HG03575 (cell line): ENCODE measurements at regions not wholly inside any gene's neighbourhood (a gene's known extent, or its start where the extent isn't known, plus 50 kb on each side); places are given as distances from the start of the nearest gene placed in this dataset.

ENCODE experiments used
- ATAC-seq: cut with Tn5 transposase; IDR thresholded peaks from one replicate; pipeline ENCODE4 v1.9.1; 2021; ENCODE audit not compliant: unreplicated experiment, insufficient number of reproducible peaks, low FRiP score; ENCODE audit errors: extremely low read depth

DNA sequence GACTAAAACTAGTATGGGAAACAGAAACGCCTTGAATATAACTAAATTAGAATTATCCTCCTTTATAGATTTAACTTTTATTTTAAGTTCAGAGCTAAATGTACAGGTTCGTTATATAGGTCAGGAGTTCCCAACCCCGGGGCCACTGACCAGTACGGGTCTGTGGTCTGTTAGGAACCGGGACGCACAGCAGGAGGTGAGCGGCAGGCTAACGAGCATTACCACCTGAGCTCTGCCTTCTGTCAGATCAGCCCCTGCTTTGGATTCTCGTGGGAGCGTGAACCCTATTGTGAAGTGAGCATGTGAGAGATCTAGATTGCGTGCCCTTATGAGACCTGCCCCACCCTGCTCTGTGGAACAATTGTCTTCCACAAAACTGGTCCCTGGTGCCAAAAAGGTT lies 51.0 kb downstream of the FAT4 start:
- no peak for ATAC-seq

DNA sequence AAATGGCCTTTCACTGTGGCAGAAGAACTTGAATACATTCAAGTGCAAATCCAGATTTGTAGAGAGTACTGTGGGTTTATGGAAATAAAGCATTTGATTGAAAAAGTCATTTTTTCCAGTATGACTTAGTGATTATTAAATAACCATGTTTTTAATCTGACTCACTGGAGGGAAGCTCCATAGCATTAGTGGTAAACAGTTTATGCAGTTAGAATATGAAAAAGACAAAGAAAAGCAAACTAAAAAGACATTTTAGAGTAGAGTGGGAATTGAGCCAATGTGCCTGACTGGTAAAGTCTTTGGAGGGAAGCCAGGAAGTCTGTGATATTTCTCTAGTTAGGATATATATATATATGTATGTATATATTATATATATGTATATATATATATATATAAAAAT lies 53.4 kb downstream of the FAT4 start:
- no peak for ATAC-seq

DNA sequence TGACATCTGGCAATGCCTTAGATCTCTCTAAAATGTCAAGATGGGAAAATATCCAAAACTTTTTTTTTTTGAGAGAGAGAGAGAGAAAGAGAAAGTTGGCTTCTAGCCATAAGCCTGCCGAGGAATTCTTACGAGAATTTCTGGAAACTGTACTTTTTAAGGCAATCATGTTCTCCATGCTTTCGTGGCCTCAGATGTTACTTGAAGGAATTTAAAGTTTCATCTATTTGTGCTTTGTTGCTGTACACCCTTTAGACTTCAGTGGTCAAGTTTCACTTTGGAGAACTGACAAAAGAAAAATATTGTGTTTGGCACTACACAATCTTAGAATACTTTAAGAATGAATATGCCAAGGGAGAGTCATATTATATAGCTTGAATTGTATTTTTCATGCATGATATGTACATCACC lies 53.9 kb downstream of the FAT4 start:
- no peak for ATAC-seq

DNA sequence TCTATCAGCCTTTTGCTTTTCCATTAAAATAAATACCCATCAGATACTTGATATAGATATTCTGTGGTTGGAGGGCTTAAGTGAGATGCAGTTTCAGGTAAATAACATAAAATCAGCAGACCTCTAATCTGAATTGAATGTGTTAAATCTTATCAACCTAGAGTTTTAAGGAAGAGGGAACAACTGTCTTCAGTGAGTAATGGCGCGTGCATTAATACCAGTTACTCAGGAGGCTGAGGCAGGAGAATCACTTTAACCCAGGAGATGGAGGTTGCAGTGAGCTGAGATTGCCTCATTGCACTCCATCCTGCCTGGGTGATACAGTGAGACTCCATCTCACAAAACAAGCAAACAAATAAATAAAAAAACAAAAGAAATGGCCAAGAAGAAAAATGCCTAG lies 54.3 kb downstream of the FAT4 start:
- no peak for ATAC-seq

DNA sequence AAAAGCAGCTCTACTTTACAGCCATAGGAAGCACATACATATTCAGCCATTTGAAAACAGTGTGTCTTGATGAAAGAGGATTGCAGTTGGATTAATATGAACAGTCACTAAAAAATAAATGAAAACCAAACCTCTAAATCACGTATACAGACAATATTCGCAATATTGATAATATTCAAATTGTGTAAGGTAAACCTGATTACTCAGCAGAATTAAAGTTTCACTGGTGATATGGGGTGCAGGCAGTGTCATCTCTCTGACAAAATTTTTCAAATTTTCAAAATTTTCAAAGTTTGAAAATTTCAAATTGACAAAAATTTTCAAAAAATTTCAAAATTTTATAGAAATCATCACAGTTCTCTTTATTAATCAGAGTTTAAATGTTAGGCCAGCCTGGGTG lies 55.7 kb downstream of the FAT4 start:
- ATAC-seq = no peak

DNA sequence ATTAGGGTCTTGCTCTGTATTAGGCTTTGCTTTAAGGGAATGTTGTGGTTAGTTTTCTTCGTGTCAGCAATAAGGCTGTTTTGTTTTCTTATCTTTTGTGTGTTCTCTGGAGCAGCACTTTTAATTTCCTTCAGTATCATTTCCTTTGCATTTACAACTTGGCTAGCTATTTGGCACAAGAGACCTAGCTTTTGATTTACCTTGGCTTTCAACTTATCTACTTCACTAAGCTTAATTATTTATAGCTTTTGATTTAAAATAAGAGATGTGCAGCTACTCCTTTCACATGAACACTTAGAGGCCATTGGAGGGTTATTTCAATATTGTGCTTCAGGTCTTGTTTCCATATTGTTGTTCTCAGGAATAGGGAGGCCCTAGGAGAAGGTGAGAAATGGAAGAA lies 68.2 kb downstream of the FAT4 start:
- no peak for ATAC-seq

DNA sequence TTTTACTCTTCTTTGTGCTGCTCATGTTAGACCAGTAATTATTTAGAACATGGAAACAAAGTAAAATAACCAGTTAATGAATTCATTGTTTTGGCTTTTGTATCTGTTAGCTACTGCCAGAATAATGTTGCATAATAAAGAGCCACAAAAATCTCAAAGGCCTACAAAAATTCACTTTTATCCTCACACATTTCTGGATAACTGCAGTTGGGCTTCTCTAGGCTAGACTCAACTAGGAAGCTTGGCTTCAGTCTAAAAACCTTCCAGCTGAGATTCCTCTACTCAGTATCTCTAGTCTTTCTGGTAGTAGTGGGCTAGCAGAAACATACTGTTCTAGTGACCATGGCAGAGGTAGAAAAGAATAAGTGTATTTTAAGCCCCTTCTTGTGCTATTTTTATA lies 73.0 kb downstream of the FAT4 start:
- ATAC-seq = no peak

DNA sequence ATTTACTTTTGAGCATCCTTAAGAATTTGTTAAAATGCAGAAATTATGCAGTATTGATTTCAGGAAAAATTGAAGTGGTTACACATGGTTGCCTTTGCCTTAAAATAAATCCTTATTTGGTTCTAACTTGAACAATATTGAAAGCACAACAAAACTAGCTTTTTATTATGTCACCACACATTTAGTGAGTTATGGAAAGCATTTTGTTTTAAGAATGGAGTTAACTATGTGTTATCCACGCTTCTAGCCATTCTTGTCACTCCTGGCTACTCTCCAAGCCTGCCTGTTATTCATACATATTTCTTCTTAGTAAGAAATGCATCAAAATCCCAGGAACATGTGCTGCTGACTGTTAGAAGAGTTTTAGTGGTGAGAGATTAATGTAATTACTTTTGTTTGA lies 73.9 kb downstream of the FAT4 start:
- ATAC-seq = no peak

DNA sequence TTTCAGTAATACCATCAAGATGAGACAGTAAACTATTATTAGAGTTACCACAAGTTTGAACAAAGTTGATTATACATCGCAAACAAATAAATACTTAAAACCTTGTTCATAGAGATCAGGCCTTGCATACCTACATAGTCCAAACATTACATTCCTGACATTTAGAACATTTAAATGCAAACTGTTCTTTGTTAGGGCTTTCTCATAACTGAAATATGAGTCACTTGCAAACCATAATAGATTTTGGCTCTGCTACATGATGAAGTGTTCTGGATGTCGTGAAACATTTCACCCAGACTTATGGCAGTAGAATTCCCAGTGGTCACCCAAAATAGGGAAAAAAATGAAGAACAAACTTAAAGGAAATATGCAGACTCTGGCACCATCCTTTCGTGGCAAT lies 75.0 kb downstream of the FAT4 start:
- no peak for ATAC-seq

DNA sequence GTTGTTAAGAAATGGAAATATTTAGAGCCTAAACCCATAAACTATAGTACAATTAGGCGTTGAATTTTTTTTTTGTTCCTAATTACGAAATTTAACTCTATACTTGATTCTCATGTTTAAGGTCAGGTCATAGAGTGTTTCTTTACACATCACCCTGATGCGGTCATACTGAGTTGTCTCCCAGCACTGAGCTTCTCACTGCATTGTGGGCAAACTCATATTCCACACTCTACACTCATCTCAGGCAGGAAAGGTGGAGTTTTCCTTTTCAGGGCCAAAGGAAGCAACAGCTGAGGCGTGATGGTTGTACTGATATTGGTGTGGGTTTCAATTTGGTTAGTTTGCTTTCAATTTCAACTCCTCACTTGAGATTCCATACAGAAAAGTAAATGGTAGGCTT lies 75.4 kb downstream of the FAT4 start:
- no peak for ATAC-seq

DNA sequence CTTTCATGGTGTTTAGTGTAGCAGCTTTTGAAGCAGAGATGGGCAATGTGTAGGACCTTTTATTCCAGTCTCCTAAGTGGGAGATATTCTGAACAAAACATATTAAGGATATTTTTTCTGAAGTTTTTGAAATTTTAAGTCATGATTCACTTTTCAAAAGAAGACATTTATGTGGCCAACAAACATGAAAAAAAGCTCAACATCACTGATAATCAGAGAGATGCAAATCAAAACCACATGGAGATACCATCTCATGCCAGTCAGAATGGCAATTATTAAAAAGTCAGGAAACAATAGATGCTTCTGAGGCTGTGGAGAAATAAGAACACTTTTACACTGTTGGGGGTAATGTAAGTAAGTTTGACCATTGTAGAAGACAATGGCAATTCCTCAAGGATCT lies 76.0 kb downstream of the FAT4 start:
- no peak for ATAC-seq

DNA sequence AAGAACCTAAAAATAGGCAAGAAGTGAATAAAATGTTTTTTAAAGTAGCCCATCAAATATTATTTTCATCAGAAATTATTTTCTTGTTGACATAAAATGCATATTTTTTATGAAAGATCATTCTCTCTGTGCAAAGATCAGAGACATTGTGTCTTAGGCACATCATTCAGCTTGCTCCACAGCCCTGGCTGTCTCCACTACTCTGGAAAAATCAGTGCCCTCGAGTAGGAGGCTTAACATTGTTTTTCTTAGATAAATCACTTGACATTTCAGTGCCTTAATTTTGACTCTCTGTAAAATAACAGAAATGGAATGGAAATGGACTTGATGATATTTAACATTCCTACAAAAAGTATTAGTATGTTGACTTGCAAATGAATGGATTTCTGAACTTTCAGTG lies 77.9 kb downstream of the FAT4 start:
- ATAC-seq = no peak

DNA sequence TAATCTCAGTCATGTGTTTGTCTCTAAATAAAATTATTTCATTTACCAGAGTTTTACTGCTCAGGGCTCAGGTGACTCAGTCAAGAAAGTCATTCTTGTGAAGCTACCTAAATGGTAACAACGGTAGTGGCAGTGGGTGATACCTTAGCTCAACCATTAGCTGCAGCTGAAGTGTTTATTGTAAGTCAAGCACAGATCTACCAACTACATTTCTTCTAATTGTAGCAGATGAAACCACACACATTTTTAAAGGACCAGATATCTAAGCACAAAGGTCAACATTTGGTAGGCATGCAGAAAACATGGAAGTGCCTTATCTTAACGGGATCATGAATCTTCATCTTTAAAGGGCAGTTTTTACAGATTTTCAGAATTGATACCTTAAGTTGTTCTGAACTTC lies 79.1 kb downstream of the FAT4 start:
- no peak for ATAC-seq

DNA sequence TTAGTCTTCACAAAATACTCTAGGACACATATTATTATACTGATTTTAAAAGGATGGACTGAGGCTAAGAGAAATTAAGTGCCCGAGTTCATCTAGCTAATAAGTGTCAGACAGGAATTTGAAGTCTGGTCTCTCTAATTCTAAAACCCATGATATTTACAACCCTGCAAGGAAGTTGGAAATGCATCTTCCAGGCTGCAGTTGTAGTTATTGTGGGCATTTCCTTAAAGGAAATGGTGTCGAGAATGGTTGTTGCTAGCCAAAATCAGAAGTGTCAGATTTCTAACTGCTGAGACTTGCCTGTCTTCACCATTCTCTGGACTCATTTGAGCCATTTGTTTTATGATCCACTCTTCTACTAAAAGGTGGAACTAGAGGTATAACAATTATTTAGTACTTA lies 82.5 kb downstream of the FAT4 start:
- no peak for ATAC-seq

DNA sequence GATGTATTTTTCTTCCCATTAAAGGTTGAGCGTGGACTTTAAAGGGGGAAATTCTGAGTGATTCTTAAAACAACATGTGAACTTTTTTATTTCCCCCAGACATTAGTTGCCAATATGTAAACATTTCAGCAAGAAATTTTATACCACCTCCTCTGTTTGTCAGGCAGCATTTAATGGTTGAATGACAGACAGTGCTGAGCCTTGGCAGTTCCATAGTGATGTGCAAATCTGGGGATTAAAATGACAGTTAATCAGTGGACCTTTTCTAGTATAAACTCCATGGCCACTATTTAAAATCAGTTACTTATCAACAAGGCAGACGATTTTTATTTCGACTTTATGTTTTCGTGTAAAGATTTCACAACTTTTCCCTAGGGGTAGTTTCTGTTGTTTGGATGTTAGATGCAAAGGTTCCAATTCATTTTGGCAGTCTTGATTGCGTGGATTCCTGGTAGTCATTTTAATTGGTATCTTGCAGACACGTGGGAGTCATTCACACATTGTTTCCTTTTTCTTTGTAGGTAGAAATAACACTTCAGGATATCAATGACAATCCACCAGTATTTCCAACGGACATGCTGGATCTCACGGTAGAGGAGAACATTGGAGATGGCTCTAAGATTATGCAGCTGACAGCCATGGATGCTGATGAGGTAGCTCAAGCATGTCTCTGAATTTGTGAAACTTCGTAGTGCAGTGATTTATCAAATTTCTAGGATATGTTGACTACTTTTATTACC lies 83.7 kb downstream of the FAT4 start:
- ATAC-seq = no peak

DNA sequence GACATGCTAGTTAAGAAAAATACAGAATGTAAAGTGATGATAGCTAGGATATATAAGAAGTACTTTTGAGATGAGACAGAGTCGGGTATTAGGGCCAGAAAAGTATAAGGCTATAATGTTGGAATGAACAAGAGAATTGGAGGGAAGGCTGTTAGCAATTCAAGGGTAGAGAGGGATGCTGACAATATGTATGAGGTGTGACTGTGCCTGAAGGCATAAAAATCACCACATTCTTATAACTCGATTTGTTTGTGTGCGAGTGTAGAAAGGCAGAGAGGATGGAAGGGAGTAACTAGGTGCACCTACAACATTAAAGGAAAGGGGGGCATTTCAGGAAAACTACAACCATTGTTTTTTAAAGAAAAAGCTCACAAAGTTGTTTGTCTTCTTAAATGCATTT lies 86.0 kb downstream of the FAT4 start:
- ATAC-seq = no peak

DNA sequence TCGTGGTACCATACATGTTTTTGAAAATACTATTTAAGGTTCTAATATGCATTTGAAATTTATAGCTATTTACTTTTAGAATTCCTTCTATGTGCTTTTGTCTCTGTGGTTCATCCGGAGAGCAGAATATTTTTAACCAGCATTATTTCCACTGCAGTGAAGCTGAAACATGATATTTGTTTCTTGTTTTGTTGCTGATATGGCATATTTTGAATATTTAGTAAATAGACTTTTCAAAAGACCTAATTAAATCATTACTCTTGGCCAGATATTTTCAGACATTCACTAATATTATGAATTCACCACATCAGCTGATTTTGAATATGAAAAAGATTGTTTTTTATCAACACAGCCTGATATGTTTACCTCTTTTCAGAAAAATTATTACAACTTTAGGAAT lies 87.0 kb downstream of the FAT4 start:
- no peak for ATAC-seq

DNA sequence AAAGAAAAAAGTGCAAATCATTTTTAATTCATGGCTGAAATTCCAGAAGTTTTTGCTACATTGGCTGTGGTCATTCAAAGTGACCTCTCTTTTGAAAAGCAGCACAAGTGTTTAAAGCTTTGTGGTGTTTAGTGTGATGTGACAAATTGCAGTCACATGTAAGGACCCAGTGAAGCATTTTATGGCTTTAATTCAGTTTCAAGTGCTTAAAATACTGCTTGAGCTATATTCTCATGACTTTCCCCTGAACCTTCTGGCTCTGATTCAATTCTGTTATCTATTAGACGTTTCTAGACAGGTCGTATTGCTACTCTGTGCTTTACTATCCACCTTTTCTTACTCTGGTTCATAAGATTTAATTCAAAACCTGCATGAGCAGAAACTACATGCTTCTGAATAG lies 105.8 kb downstream of the FAT4 start:
- no peak for ATAC-seq

DNA sequence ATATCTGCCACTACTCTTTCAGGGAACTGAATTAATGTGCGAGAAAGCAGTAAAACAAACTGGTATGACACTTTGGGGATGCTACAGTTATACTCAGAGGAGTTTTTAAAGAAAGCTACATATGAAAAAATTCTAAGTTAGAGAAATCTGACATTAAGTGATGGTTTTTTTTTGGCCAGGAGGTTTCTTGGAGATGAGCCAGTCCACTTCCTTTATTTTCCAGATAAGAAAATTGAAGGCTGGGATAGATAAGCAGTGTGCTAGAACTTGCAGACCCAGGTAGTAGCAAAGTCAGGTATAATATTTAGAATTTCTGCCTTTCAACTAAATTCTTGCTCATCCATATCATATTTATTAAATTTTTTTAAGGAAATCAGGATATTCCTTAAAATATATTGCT lies 106.8 kb downstream of the FAT4 start:
- no peak for ATAC-seq

DNA sequence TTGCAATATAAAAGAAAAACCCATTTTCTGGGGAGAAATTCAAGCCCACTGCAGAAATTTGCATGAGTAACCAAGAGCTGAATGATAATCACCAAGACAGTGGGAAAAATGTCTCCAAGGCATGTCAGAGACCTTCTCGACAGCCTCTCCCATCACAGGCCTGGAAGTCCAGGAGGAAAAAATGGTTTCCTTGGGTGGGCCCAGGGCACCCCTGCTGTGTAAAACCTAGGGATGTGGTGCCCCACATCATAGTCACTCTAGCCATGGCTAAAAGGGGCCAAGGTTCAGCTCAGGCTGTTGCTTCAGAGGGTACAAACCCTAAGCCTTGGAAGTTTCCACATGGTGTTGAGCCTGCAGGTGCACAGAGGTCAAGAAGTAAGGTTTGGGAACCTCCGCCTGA lies 108.4 kb downstream of the FAT4 start:
- ATAC-seq = no peak

DNA sequence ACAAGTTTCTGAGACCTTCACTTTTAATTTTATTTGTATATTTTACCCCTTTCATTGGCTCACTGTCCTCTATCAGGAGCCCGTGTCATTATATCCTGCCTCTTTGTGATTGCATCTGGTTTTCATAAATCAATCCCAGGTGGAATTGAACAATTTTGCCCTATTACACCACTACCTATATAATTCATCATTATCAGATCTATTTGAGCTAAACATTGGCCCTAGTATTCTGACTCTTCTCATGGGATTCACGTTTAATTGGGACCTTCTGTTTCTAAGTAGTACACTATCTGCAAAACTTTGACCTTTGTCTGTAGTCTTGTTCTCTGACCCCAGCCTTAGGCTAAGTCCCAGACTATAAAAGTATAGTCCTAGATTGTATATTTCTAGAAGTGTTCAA lies 114.1 kb downstream of the FAT4 start:
- ATAC-seq = no peak
